ENCODE measurements at regions not wholly inside any gene's neighbourhood (a gene's known extent, or its start where the extent isn't known, plus 50 kb on each side); places are given as distances from the start of the nearest gene placed in this dataset.

- no peaks in the 10 kb centered on the region for H3K36me3 ChIP-seq
- no peak overlapping the region for H3K4me2 ChIP-seq
- peaks cover 10% of the 10 kb centered on the region for H3K9me3 ChIP-seq
- no peak overlapping the region for H3K4me3 ChIP-seq
- TF ChIP-seq Cebpa-rat (IDR thresholded peaks at IDR 0.05): no peak
- H3K4me1 ChIP-seq: no peaks in the 10 kb centered on the region
- peaks cover 61% of the 10 kb centered on the region for H3K27me3 ChIP-seq
- no peaks in the 10 kb centered on the region for H4K20me1 ChIP-seq
- no peak overlapping the region for H3K9ac ChIP-seq
- no peak overlapping the region for H3K27ac ChIP-seq
These were observed 362.2 kb downstream of the FGF13 start for GRCh38 chrX:138349351-138349750.

GRCh38 chrX:138378876-138379275 lies 332.6 kb downstream of the FGF13 start:
- H3K27ac ChIP-seq: no peak overlapping the region
- no peak overlapping the region for H3K9ac ChIP-seq
- H3K9me3 ChIP-seq: peaks cover 14% of the 10 kb centered on the region
- no peaks in the 10 kb centered on the region for H4K20me1 ChIP-seq
- H3K4me2 ChIP-seq: no peak overlapping the region
- no peaks in the 10 kb centered on the region for H3K4me1 ChIP-seq
- H3K4me3 ChIP-seq: no peak overlapping the region
- TF ChIP-seq Cebpa-rat (IDR thresholded peaks at IDR 0.05): no peak
- peaks cover 37% of the 10 kb centered on the region for H3K27me3 ChIP-seq
- no peaks in the 10 kb centered on the region for H3K36me3 ChIP-seq

- no peak overlapping the region for H3K4me2 ChIP-seq
These were observed 303.4 kb downstream of the FGF13 start for GRCh38 chrX:138408101-138408500.

GRCh38 chrX:138411048-138411447 lies 300.5 kb downstream of the FGF13 start:
- H3K27me3 ChIP-seq: peaks cover 53% of the 10 kb centered on the region
- H3K9me3 ChIP-seq: no peaks in the 10 kb centered on the region
- H3K4me1 ChIP-seq: no peaks in the 10 kb centered on the region
- no peak overlapping the region for H3K4me3 ChIP-seq
- H3K4me2 ChIP-seq: no peak overlapping the region
- H3K27ac ChIP-seq: no peak overlapping the region
- H3K9ac ChIP-seq: no peak overlapping the region
- H4K20me1 ChIP-seq: no peaks in the 10 kb centered on the region
- no peaks in the 10 kb centered on the region for H3K36me3 ChIP-seq
- TF ChIP-seq Cebpa-rat (IDR thresholded peaks at IDR 0.05): no peak

More at GRCh38 chrX:138408101-138408500, 303.4 kb downstream of the FGF13 start:
- Histone ChIP-seq H3K4me1 (no peaks in the 10 kb centered on the region), H3K27ac (no peak overlapping the region), H4K20me1 (no peaks in the 10 kb centered on the region), H3K27me3 (peaks cover 70% of the 10 kb centered on the region), H3K36me3 (no peaks in the 10 kb centered on the region), H3K9ac (no peak overlapping the region), H3K9me3 (no peaks in the 10 kb centered on the region), H3K4me3 (no peak overlapping the region)
- no peak for TF ChIP-seq Cebpa-rat (IDR thresholded peaks at IDR 0.05)

Data from BLaER1 (cell line).